BE2C (cell line): ENCODE measurements at regions not wholly inside any gene's neighbourhood (a gene's known extent, or its start where the extent isn't known, plus 50 kb on each side); places are given as distances from the start of the nearest gene placed in this dataset.
"Not testable (repeated sequence)": the region's sequence is repeated elsewhere in the genome, so short reads cannot be mapped to it uniquely, and the experiment has no call there.

Experiments used
- DNase-seq: peaks from one replicate; pipeline ENCODE4 v3.0.0-alpha.2; 2020
- H3K27me3 ChIP-seq: fragments of 250-450 bp; sonication (Bioruptor Pico); 2 replicates; pipeline ENCODE4 v1.5.1; 2020; ENCODE audit warnings: mild to moderate bottlenecking
- H3K36me3 ChIP-seq: fragments of 250-450 bp; sonication (Bioruptor Pico); 2 replicates; pipeline ENCODE4 v1.5.1; 2020; ENCODE audit warnings: mild to moderate bottlenecking
- H3K4me1 ChIP-seq: fragments of 250-450 bp; sonication (Bioruptor Pico); 2 replicates; pipeline ENCODE4 v1.5.1; 2020
- H3K4me3 ChIP-seq: 2 replicates; pipeline ENCODE4 v1.5.1; 2011; ENCODE audit warnings: low read depth, low read length
- H3K9me3 ChIP-seq: fragments of 250-450 bp; sonication (Bioruptor Pico); 2 replicates; pipeline ENCODE4 v1.5.1; 2020
- CTCF ChIP-seq: IDR thresholded peaks from 2 replicates; pipeline ENCODE4 v1.5.1; 2012; ENCODE audit warnings: mild to moderate bottlenecking, low read depth, low read length

GRCh38 chr16:85448557-85449190, 164.4 kb upstream of the GSE1 start:
- peak; percentile 89 for DNase-seq
- Histone ChIP-seq H3K4me1 (peaks cover 39% of the 10 kb centered on the region), H3K4me3 (no peak overlapping the region), H3K36me3 (no peaks in the 10 kb centered on the region), H3K27me3 (no peaks in the 10 kb centered on the region), H3K9me3 (no peaks in the 10 kb centered on the region)
- no peak for TF ChIP-seq CTCF

- peaks cover 38% of the 10 kb centered on the region for H3K4me1 ChIP-seq
- H3K9me3 ChIP-seq, result no peaks in the 10 kb centered on the region
- DNase-seq, result no peak
- H3K36me3 ChIP-seq, result no peaks in the 10 kb centered on the region
- no peak for TF ChIP-seq CTCF
- no peak overlapping the region for H3K4me3 ChIP-seq
- no peaks in the 10 kb centered on the region for H3K27me3 ChIP-seq
These were observed 163.8 kb upstream of the GSE1 start for GRCh38 chr16:85449191-85449884.

- TF ChIP-seq CTCF, result no peak
- no peaks in the 10 kb centered on the region for H3K9me3 ChIP-seq
- no peak overlapping the region for H3K4me3 ChIP-seq
- DNase-seq, result no peak
- no peaks in the 10 kb centered on the region for H3K36me3 ChIP-seq
- peaks cover 33% of the 10 kb centered on the region for H3K4me1 ChIP-seq
- H3K27me3 ChIP-seq, result no peaks in the 10 kb centered on the region
These were observed 163.3 kb upstream of the GSE1 start for GRCh38 chr16:85449885-85450245.

GRCh38 chr16:85451142-85451541, 162.0 kb upstream of the GSE1 start:
- H3K4me3 ChIP-seq, H3K36me3 ChIP-seq, H3K27me3 ChIP-seq, DNase-seq, H3K9me3 ChIP-seq: not testable (repeated sequence)
- peaks cover 28% of the 10 kb centered on the region for H3K4me1 ChIP-seq

- Histone ChIP-seq H3K27me3 (no peaks in the 10 kb centered on the region), H3K4me1 (peaks cover 31% of the 10 kb centered on the region), H3K4me3 (no peak overlapping the region), H3K36me3 (no peaks in the 10 kb centered on the region), H3K9me3 (no peaks in the 10 kb centered on the region)
- TF ChIP-seq CTCF, result no peak
- DNase-seq, result no peak
These were observed 161.3 kb upstream of the GSE1 start for GRCh38 chr16:85451641-85452363.

GRCh38 chr16:85452364-85453193, 160.5 kb upstream of the GSE1 start:
- Histone ChIP-seq H3K4me3 (no peak overlapping the region), H3K9me3 (no peaks in the 10 kb centered on the region), H3K36me3 (no peaks in the 10 kb centered on the region), H3K4me1 (peaks cover 37% of the 10 kb centered on the region), H3K27me3 (no peaks in the 10 kb centered on the region)
- peak; percentile 43 for TF ChIP-seq CTCF
- no peak for DNase-seq
